GM04504 (cell line): ENCODE measurements at regions not wholly inside any gene's neighbourhood (a gene's known extent, or its start where the extent isn't known, plus 50 kb on each side); places are given as distances from the start of the nearest gene placed in this dataset.

Experiments used
- DNase-seq: peaks from one replicate; pipeline ENCODE4 v3.0.0-alpha.2; 2012; ENCODE audit warnings: low read depth

DNA sequence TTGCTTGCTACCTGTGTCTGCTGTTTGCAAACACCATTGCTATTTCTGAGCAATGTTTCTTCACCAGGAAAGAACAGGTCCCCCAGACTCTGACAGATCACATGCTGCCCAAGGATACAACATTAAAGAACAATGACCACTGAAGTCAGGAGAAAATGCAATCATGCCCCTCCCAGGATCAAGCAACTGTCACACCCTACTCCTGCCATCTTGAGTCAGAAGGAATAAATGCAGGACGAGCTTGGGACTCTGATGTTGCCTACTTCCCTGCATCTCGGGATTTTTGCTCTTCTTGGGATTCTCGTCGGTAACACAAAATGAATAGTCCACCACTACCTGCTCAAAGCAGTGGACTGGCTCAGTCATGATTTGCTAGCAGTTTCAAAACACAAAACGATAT is 490.6 kb downstream of the COG6 start:
- no peak for DNase-seq

- no peak for DNase-seq
Measured at GRCh38 chr13:40146611-40147117, 491.2 kb downstream of the COG6 start.

- no peak for DNase-seq
Measured at GRCh38 chr13:40148101-40148500, 492.6 kb downstream of the COG6 start.

GRCh38 chr13:40148742-40149141 is 493.3 kb downstream of the COG6 start:
- DNase-seq: no peak

DNA sequence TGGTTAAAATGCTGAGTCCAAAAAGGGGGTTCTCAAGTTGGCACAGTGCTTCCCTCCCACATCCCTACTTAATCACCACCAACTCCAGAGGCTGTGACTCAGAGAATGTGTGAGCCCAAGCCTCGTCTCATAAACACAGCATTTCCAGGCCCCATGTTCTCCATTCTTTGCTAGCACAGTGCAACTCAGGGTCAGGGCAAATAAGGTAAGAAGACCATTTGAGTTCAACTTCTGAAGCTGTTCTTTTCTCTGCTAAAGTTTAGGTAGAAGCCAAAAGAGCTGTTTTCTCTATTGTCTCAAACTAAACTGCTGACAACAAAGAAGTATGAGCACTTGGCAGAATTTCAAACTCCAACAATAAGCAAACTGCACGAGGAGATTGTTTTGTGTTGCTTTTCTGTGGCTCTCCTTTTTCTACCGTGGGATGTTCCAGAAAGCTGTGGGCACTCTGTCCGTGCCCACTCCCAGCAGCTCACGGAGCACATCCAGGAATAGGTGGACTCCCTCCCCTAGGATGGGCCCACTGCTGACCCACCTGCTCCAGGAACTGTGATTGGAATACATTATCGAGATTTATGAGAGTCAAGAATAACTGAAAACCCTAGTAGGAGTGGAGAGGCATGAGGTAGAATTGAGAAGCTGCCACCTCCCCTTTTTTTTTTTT is 494.3 kb downstream of the COG6 start:
- DNase-seq: peak; percentile 48

DNA sequence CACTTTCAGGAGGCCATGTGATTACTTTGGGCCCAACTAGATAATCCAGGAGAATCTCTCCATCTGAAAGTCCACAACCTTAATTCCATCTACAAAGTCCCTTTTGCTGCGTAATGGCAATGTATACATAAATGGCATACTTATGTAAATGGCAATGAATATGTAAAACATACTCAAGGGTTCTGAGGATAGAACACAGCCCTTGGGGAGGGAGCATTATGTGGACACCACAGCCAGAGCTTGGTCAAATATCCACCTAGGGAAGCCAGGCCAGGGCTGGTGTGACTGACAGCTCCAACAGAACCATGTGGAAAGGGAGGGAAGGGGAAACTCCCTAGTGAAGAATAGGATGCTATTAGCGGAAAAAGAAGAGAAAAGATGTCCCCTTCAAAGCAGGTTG is 496.2 kb downstream of the COG6 start:
- no peak for DNase-seq

DNA sequence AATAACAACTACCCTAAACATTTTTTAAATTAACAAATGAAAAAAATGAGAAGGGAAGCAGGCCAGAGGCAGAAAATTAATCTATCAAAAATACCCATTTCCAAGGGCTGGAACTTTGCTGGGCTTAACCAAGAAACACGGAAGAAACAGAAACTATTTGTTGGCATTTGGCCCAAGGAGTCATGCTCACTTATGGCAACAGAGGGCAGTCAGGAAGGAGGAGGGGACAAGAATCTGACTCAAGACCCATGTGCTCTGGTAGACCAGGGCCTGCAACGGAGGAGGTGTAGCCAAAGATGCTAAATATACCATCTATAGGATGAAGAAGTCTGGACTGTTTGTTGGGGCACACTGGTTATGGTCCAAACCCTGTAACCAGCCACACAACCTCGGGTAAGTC is 496.7 kb downstream of the COG6 start:
- DNase-seq: no peak

- DNase-seq: no peak
Measured at GRCh38 chr13:40152922-40153321, 497.5 kb downstream of the COG6 start.

GRCh38 chr13:40153516-40153915 is 498.1 kb downstream of the COG6 start:
- DNase-seq: no peak

DNA sequence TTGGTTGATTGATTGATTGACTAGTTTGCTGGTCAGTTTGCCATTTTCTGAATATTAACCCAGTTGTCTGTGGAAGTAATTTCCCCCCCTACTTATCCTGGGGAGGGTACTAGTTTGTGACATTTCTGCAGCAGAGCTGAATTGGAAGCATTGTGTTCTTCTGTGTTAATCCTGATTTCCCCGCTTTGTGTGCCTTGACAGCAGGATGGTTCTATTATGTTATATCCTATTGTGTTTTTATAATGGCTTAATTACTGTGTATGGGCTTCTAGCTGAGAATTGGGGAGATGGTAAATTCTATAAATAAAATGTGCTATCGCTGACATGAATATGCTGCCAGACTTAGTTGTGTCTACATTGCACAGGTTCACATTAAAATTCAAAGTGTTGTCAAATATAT is 499.7 kb downstream of the COG6 start:
- DNase-seq: no peak

DNA sequence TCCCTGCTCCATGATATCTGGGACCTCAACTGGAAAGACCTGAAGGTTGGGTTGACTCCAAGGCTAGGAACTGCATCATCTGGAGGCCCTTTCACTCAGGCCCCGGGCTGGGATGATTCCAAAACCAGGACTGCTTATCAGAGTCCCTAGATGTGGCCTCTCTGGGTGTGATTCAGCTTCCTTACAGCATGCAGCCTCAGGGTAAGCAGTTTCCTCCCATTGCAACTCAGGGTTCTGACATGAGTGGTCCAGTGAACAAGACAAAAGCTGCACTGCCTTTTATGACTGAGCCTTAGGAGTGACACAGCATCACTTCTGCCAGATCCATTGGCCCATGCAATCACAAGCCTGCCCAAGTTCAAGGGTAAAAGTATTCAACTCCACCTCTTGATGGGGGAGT is 502.8 kb downstream of the COG6 start:
- DNase-seq: no peak

DNA sequence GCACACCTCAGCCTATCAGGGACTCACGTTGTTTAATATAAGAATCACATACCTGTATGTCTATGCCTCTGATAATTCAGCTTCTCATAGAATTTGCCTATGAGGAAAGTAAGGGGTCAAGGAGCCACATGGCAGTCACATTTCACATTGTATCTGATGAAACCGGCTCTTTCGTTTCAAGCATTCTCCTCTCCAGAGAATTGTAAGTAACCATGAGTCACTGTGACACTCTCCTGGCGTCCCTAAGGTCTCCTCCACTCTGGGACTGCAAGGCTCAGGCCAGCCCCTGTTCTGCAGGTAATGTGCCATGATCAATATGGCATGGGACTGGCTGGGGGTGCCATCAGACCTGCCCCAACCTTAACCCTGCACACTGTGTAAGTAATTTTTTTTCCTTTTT is 503.3 kb downstream of the COG6 start:
- DNase-seq: no peak

- no peak for DNase-seq
Measured at GRCh38 chr13:40159736-40160135, 504.3 kb downstream of the COG6 start.

GRCh38 chr13:40160618-40161350 is 505.3 kb downstream of the COG6 start:
- no peak for DNase-seq

DNA sequence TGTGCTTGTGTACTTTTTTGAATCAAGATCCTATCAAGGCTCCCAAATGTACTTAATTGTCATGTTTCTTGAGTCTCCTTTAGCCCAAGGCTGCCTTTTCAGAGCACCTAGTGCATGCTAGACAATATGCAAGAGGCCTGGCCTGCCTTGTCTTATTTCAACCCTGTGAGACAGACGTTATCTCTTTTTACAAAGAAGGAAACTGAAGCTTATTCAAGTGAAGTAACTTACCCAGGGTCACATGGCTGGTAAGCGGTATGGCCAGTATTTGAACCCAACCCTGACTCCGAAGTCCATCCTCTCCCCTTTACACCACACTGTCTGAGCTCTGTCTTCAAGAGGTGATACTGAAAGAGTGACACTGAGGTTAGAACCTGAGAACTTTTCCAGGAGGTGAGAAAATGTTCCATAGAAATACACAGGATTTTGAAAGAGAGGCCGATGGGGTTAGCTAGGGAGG is 505.1 kb downstream of the FOXO1 start:
- DNase-seq: no peak

- no peak for DNase-seq
Measured at GRCh38 chr13:40161931-40162330, 504.5 kb downstream of the FOXO1 start.

- no peak for DNase-seq
Measured at GRCh38 chr13:40163066-40164000, 503.1 kb downstream of the FOXO1 start.

- DNase-seq: no peak
Measured at GRCh38 chr13:40164133-40164532, 502.3 kb downstream of the FOXO1 start.

GRCh38 chr13:40165316-40165932 is 501.0 kb downstream of the FOXO1 start:
- DNase-seq: no peak

- no peak for DNase-seq
Measured at GRCh38 chr13:40167327-40167726, 499.1 kb downstream of the FOXO1 start.

- no peak for DNase-seq
Measured at GRCh38 chr13:40168425-40169166, 497.8 kb downstream of the FOXO1 start.
